OCI-LY7 (cell line): ENCODE measurements at regions not wholly inside any gene's neighbourhood (a gene's known extent, or its start where the extent isn't known, plus 50 kb on each side); places are given as distances from the start of the nearest gene placed in this dataset.

Experiments used
- BruUV-seq: library from RNA; stranded (reverse); fragments of 400-500 nt; replicated peaks from 2 replicates; lab custom pipeline; 2021; lab: Mats Ljungman, UMichigan
- CTCF ChIA-PET: fragments of 300-600 bp; sonication (Branson Sonifier 250); formaldehyde crosslinking; loops from one replicate; lab custom pipeline; 2022; ENCODE audit warnings: antibody characterized with exemption; ENCODE audit not compliant: unreplicated experiment; lab: Charles Lee
- POLR2A ChIA-PET: fragments of 300-600 bp; sonication (Branson Sonifier 250); formaldehyde crosslinking; loops from one replicate; lab custom pipeline; 2022; ENCODE audit warnings: antibody characterized with exemption; lab: Charles Lee
- DNase-seq: peaks from one replicate; pipeline ENCODE4 v3.0.0-alpha.2; 2015; ENCODE audit warnings: low spot score
- H2AFZ ChIP-seq: fragments of 200-600 bp; sonication (generic), shearing (Covaris generic); 2 replicates; pipeline ENCODE4 v1.6.1; 2014; ENCODE audit warnings: mild to moderate bottlenecking, antibody characterized with exemption, low read length, moderate library complexity
- H3K27ac ChIP-seq: fragments of 200-600 bp; sonication (generic); 2 replicates; pipeline ENCODE4 v1.5.1; 2014; ENCODE audit warnings: mixed run types, low read depth, mild to moderate bottlenecking, moderate library complexity, low read length, inconsistent platforms; ENCODE audit not compliant: poor library complexity, severe bottlenecking
- H3K36me3 ChIP-seq: fragments of 200-600 bp; sonication (generic); 2 replicates; pipeline ENCODE4 v1.6.1; 2014; ENCODE audit warnings: mild to moderate bottlenecking, antibody characterized with exemption, low read length, moderate library complexity, mixed read lengths; ENCODE audit not compliant: insufficient read depth
- H3K4me1 ChIP-seq: fragments of 200-600 bp; sonication (generic); 2 replicates; pipeline ENCODE4 v1.5.1; 2014; ENCODE audit warnings: mild to moderate bottlenecking, low read length; ENCODE audit not compliant: insufficient read depth, poor library complexity, severe bottlenecking
- H3K4me2 ChIP-seq: fragments of 200-600 bp; sonication (generic); 2 replicates; pipeline ENCODE4 v1.6.1; 2014; ENCODE audit warnings: mild to moderate bottlenecking, low read length
- H3K4me3 ChIP-seq: fragments of 200-600 bp; sonication (generic); 2 replicates; pipeline ENCODE4 v1.5.1; 2014; ENCODE audit warnings: mild to moderate bottlenecking, low read depth, low read length; ENCODE audit not compliant: poor library complexity, severe bottlenecking
- H3K79me2 ChIP-seq: fragments of 200-600 bp; sonication (generic); 2 replicates; pipeline ENCODE4 v1.6.1; 2016; ENCODE audit warnings: low read depth, mild to moderate bottlenecking, low read length, moderate library complexity, mixed read lengths; ENCODE audit not compliant: insufficient read depth
- H3K9me2 ChIP-seq: fragments of 200-600 bp; sonication (generic); 2 replicates; pipeline ENCODE4 v1.6.1; 2016; ENCODE audit warnings: mild to moderate bottlenecking, low read length, mixed read lengths; ENCODE audit not compliant: insufficient read depth
- H3K9me3 ChIP-seq: fragments of 200-600 bp; sonication (generic); 2 replicates; pipeline ENCODE4 v1.6.1; 2014; ENCODE audit warnings: mild to moderate bottlenecking, mixed run types, low read length, mixed read lengths
- H4K20me1 ChIP-seq: fragments of 200-600 bp; sonication (generic); 2 replicates; pipeline ENCODE4 v1.6.1; 2014; ENCODE audit warnings: mild to moderate bottlenecking, antibody characterized with exemption, low read length, moderate library complexity, mixed read lengths; ENCODE audit not compliant: insufficient read depth
- EZH2phosphoT487 ChIP-seq: fragments of 200-600 bp; sonication (generic); IDR thresholded peaks from 2 replicates; pipeline ENCODE4 v1.6.1; 2018; ENCODE audit warnings: low read depth, borderline replicate concordance, mild to moderate bottlenecking, mixed run types, antibody characterized with exemption, low read length, moderate library complexity, mixed read lengths
- intact Hi-C: fragments of 100-400 bp; cut with micrococcal nuclease; formaldehyde crosslinking; loops from one replicate; pipeline ENCODE4 v1.10.0; 2022; ENCODE audit not compliant: unreplicated experiment
- TF ChIP-seq, protein P1 (sequence below): fragments of 200-600 bp; sonication (generic); conservative IDR thresholded peaks from 2 replicates; pipeline ENCODE4 v1.5.1; 2014; ENCODE audit warnings: mild to moderate bottlenecking, antibody characterized with exemption, low read length, moderate library complexity, mixed read lengths

DNA sequence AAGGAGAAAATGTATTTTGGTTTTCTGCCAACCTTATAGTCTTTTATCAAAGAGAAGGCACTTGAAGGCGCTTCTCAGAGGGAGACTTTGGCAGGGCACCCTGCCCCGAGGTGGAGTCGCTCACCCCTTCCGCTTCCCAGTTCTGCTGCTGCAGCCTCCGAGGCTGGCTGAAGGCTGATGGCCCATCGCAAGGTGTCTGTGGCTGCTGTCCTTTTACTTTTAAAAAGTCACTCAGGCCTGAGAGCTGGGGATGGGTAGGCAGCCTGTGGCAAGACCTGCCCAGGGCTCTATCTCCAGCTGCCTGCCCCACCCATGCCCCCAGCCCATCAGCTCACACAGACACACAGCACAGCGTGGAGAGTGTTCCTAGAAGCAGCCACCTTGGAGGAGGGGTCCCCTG, 206.6 kb upstream of the CST7 start:
- Histone ChIP-seq H3K9me2 (no peaks in the 10 kb centered on the region), H3K4me3 (no peak overlapping the region), H3K27ac (no peak overlapping the region), H3K36me3 (no peaks in the 10 kb centered on the region), H3K4me1 (no peaks in the 10 kb centered on the region), H3K9me3 (no peaks in the 10 kb centered on the region), H4K20me1 (no peaks in the 10 kb centered on the region), H3K4me2 (no peak overlapping the region), H3K79me2 (no peaks in the 10 kb centered on the region), H2AFZ (no peak overlapping the region)
- POLR2A ChIA-PET = no interaction called here
- intact Hi-C loops = no loop called here
- no TSS peak for BruUV-seq
- DNase-seq = no peak
- CTCF ChIA-PET = no interaction called here
- TF ChIP-seq, protein P1, sequence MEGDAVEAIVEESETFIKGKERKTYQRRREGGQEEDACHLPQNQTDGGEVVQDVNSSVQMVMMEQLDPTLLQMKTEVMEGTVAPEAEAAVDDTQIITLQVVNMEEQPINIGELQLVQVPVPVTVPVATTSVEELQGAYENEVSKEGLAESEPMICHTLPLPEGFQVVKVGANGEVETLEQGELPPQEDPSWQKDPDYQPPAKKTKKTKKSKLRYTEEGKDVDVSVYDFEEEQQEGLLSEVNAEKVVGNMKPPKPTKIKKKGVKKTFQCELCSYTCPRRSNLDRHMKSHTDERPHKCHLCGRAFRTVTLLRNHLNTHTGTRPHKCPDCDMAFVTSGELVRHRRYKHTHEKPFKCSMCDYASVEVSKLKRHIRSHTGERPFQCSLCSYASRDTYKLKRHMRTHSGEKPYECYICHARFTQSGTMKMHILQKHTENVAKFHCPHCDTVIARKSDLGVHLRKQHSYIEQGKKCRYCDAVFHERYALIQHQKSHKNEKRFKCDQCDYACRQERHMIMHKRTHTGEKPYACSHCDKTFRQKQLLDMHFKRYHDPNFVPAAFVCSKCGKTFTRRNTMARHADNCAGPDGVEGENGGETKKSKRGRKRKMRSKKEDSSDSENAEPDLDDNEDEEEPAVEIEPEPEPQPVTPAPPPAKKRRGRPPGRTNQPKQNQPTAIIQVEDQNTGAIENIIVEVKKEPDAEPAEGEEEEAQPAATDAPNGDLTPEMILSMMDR = no peak
- no peak for TF ChIP-seq EZH2phosphoT487

DNA sequence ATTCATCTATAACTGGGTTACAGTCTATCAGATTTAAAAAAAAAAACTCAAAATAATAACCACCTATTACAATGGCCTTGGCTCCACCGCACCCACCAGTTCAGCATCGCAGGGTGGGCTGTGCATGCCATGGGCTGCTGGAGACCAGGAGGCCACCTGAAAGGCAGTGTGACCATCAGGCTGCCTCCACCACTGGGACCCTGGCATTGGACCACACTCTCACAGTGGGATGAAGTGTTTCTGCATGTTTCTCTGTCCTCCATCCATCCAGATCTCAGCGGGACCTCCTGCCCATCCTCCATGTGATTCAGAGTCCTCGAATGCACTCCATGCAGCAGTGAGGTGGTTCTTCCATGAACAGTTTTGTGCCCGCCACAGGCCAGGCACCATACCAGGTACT, 206.1 kb upstream of the CST7 start:
- Histone ChIP-seq H3K4me3 (no peak overlapping the region), H3K36me3 (no peaks in the 10 kb centered on the region), H2AFZ (no peak overlapping the region), H3K4me2 (no peak overlapping the region), H3K27ac (no peak overlapping the region), H3K4me1 (no peaks in the 10 kb centered on the region), H3K9me2 (no peaks in the 10 kb centered on the region), H3K9me3 (no peaks in the 10 kb centered on the region), H4K20me1 (no peaks in the 10 kb centered on the region), H3K79me2 (no peaks in the 10 kb centered on the region)
- POLR2A ChIA-PET = no interaction called here
- CTCF ChIA-PET = no interaction called here
- DNase-seq = no peak
- intact Hi-C loops = no loop called here
- TF ChIP-seq, protein P1 = no peak
- TF ChIP-seq EZH2phosphoT487 = no peak
- no TSS peak for BruUV-seq

DNA sequence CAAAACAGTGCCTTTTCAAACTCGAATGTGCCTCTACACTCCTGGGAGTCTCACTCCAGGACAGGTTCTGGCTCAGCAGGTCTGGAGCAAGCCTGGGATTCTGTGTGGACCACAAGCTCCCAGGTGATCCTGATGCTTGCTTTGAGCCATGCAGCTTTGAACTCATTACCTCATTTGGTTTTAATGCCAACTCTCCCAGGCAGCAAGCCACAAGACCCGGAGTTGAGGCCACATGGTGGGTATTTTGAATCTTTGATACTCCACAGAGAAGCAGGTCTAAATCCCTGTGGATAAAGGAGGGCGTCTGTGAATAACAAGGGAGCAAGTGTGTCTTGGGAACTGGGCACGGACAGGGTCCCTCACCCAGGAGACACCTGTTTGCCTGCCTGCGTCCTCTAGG, 205.4 kb upstream of the CST7 start:
- no peaks in the 10 kb centered on the region for H4K20me1 ChIP-seq
- BruUV-seq = no TSS peak
- H3K27ac ChIP-seq = no peak overlapping the region
- no peaks in the 10 kb centered on the region for H3K4me1 ChIP-seq
- H3K9me3 ChIP-seq = no peaks in the 10 kb centered on the region
- no peaks in the 10 kb centered on the region for H3K79me2 ChIP-seq
- TF ChIP-seq, protein P1 = no peak
- no peak for TF ChIP-seq EZH2phosphoT487
- H3K4me3 ChIP-seq = no peak overlapping the region
- H3K9me2 ChIP-seq = no peaks in the 10 kb centered on the region
- ChIA-PET POLR2A (no interaction called here), CTCF (no interaction called here)
- DNase-seq = no peak
- H2AFZ ChIP-seq = no peak overlapping the region
- H3K4me2 ChIP-seq = no peak overlapping the region
- intact Hi-C loops = no loop called here
- H3K36me3 ChIP-seq = no peaks in the 10 kb centered on the region
